GM18507 (cell line): ENCODE measurements at regions not wholly inside any gene's neighbourhood (a gene's known extent, or its start where the extent isn't known, plus 50 kb on each side); places are given as distances from the start of the nearest gene placed in this dataset.

Source experiments
- DNase-seq: peaks from one replicate; pipeline ENCODE4 v3.0.0; 2011; ENCODE audit warnings: low read depth; ENCODE audit not compliant: insufficient read length; ENCODE audit errors: extremely low spot score
- FAIRE-seq: peaks from 2 replicates; lab custom pipeline; 2011; peaks lifted over from hg19 to GRCh38; lab: Jason Lieb, UNC

DNA sequence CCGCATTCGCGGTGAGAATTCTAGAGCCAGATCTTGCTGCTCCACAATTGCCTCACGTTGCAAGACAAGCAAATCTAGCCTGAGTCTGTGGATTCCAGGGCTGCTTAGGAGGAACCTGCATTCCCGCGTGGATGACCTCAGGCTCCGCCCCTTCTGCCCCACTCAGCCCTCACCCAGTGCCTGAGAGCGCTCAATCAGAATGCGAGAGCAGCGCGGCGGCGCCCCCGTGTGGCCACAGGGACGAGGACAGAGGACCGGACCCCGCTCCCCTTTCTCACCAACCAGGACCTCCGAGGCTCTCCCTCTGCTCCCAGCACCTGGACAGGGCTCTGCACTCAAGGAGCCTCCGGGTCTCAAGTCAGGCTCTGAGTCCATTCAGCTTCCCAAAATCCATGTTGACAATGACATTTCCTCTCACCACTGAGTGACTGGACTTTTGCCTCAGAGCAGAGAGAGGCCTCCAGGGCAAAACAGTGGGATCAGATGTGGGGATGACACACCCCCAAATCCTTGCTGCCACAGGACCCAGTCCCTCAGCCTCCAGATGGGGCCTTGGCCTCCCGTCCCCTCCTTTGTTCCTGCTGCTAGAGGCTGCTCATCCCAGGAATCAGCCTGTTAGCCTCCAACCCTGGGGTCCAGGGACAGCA is 52.0 kb downstream of the RPP21 start:
- peak; percentile 81 for FAIRE-seq
- DNase-seq = peak; percentile 72

DNA sequence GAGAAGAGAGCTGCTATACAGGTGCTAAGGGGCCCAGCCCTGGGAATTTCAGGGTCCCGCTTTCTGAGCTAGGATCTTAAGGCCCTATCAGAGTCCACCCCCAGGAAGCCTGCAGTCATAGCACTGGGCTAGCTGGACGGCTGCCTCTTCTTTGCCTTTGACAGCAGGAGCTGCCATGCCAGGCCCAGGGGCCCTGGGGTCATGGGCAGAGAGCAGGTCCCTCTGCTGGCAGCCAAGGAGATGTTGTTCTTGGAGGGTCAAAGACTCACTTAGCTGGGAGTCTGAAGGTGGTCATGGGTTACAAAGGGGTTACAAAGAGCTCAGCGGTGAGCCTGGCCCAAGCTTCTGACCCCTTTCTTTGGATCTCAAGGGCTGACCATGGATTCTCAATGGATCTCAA is 52.7 kb downstream of the RPP21 start:
- no peak for DNase-seq
- no peak for FAIRE-seq

DNA sequence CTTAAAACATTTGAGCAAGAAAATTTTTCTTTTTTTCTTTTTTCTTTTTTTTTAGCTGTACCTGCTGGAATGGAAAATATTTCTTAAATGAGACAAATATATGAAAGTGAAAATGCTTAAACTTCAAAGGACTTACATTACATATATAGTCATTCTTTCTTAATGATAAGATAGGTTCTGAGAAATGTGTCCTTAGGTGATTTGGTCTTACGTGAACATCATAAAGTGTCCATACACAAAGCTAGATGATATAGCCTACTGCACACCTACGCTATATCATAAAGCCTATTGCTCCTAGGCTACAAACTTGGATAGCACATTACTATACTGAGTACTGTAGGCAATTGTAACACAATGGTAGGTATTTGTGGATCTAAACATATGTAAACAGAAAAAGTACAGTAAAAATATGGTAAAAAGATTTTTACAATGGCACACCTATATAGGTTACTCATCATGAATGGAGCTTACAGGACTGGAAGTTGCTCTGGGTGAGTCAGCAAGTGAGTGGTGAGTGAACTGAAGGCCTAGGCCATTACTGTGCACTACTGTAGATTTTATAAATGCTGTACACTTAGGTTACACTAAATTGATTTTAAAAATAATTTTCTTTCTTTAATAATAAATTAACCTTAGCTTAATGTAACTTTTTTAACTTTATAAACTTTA is 54.6 kb downstream of the RPP21 start:
- FAIRE-seq (no peak), DNase-seq (no peak)

DNA sequence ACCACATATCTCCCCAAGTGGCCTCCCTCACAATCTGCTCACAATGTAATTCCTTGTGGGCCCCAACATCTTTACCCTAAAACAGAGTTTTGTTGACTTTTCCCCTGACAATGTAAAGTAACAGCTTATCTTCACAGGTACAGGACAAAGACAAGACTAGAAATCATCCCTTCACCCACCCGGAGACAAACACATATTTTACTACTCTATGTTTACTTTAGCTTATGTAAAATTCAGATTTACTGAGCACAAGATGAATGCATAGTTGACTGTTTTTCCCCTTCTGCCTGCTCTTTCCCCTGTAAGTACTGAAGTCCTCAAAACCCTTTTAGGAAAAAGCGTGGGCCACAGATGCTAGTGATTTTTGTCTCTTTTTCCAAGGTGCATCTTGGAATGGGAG is 61.0 kb downstream of the RPP21 start:
- DNase-seq (no peak), FAIRE-seq (no peak)

DNA sequence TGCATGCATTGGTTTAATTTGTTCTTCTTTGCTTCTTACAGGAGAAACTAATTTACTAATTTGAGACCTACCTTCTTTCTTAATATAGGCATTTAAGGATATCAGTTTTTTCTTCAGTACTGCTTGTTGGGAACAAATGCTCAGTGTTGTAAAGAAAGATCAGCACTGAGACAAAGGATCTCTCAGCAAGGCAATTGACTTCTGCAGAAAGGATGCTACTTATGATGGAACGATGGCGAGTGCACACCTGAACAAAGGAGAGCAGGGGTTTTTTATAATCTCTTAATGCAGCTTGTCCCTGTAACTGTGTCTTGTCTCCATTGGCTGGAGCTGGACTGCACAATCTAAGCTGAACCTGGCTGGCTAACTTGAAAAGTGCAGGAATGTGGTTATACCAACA is 64.2 kb downstream of the RPP21 start:
- DNase-seq = no peak
- FAIRE-seq = no peak

DNA sequence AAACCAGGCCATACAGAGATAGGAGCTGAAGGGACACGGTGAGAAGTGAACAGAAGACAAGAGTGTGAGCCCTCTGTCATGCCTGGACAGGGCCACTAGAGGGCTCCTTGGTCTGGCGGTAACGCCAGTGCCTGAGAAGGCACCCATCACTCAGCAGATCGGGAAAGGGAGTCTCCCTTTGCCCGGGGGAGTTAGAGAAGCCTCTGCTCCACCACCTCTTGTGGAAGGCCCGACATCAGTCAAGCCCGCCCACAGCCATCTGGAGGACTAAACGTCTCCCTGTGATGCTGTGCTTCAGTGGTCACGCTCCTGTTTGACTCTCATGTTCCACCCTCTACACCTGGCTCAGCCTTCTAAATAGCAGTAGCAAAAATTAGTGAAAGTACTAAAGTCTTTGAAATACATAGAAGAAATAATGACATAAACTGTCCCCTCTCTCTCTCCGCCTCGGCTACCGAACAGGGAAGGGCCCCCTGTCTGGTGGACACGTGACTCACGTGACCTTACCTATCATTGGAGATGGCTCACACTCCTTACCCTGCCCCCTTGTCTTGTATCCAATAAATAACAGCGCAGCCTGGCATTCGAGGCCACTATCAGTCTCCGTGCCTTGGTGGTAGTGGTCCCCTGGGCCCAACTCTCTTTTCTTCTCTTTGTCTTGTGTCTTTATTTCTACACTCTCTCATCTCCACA is 66.7 kb downstream of the RPP21 start:
- FAIRE-seq (peak; percentile 62), DNase-seq (no peak)

DNA sequence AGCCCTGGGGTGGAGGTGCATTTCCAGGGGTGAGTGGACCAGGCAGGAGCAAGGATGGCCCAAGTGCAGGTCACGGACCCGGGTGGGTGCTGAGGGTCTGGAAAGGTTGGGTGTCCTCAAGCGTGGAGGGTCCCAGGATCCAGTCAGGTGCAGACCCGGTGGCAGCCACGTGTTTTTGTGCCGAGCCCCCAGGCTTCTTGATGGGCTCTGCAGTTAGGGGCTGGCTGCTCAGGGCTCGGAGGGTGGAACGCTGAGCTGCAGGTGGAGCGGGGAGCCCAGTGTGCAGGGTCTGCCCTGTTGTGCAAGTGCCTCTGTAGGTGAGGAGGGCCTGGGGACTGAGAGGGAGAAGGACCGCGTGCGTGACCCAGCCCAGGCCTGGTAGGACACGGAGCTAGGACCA is 70.9 kb upstream of the HLA-E start:
- DNase-seq (no peak), FAIRE-seq (no peak)

DNA sequence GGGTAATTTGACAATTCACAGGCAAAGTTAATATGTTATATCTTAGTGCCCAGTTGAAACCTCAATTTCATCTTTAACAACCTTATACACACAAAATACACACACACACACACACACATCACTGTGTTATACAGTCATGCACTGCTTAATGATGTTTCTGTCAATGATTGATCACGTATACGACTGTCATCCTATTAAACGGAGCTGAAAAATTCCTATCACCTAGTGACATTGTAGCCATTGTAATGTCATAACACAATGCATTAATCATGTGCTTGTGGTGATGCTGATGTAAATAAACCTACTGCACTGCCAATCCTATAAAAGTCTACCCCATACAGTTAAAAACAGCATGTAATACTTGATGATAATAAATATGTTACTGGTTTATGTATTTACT is 64.8 kb upstream of the HLA-E start:
- FAIRE-seq = no peak

More for the DNA sequence above, 64.8 kb upstream of the HLA-E start:
- DNase-seq = no peak
